ENCODE measurements at regions not wholly inside any gene's neighbourhood (a gene's known extent, or its start where the extent isn't known, plus 50 kb on each side); places are given as distances from the start of the nearest gene placed in this dataset.

GRCh38 chr13:40492511-40492910 is 173.9 kb downstream of the FOXO1 start:
- TF ChIP-seq CTCF (IDR thresholded peaks at IDR 0.05): no peak
- no peak for TF ChIP-seq POLR2A (IDR thresholded peaks at IDR 0.05)

Data from Peyer's patch (tissue), 4 donors.